HEK293 (cell line): ENCODE measurements at regions not wholly inside any gene's neighbourhood (a gene's known extent, or its start where the extent isn't known, plus 50 kb on each side); places are given as distances from the start of the nearest gene placed in this dataset.

Source experiments
- CTCF ChIA-PET: fragments of 350-600 bp; formaldehyde crosslinking; extraction: SDS; loops from one replicate; lab custom pipeline; 2021; ENCODE audit warnings: antibody characterized with exemption; lab: Yijun Ruan, JAX
- POLR2A ChIA-PET: fragments of 300-600 bp; formaldehyde crosslinking; extraction: SDS; loops from one replicate; lab custom pipeline; 2020; ENCODE audit warnings: antibody characterized with exemption, inconsistent platforms; lab: Yijun Ruan, JAX
- H3K27ac ChIP-seq: fragments of 200-500 bp; sonication (Bioruptor generic); 2 replicates; pipeline ENCODE4 v1.5.1; 2014; ENCODE audit warnings: low read depth, low read length, control low read depth, inconsistent platforms; ENCODE audit errors: extremely low read depth
- H3K36me3 ChIP-seq, 2 experiments: fragments of 200-500 bp in 1 of 2; sonication (Bioruptor generic) in 1 of 2; 1 replicate in 1 of 2; 2 replicates in 1 of 2; pipeline ENCODE4 v1.5.1; 2014 to 2017; ENCODE audit warnings: inconsistent platforms in 2 of 2, low read length in 2 of 2; ENCODE audit not compliant: control insufficient read depth in 2 of 2, insufficient read depth in 1 of 2
- H3K4me1 ChIP-seq: fragments of 200-500 bp; sonication (Bioruptor generic); 2 replicates; pipeline ENCODE4 v1.5.1; 2014; ENCODE audit warnings: mild to moderate bottlenecking, low read length, inconsistent platforms; ENCODE audit not compliant: control insufficient read depth, insufficient read depth
- H3K4me3 ChIP-seq: 2 replicates; pipeline ENCODE4 v1.5.1; 2011; ENCODE audit warnings: low read depth, mild to moderate bottlenecking, control low read depth, low read length, moderate library complexity
- H3K9me3 ChIP-seq: fragments of 200-500 bp; sonication (Bioruptor generic); 2 replicates; pipeline ENCODE4 v1.5.1; 2014; ENCODE audit warnings: low read depth, low read length, inconsistent platforms; ENCODE audit not compliant: control insufficient read depth, insufficient read depth
- CTCF ChIP-seq: fragments of 450-650 bp; formaldehyde crosslinking; IDR thresholded peaks from 2 replicates; pipeline ENCODE4 v1.5.1; 2016; ENCODE audit warnings: missing biosample characterization, missing genetic modification characterization
- GLI2 ChIP-seq: fragments of 450-650 bp; formaldehyde crosslinking; IDR thresholded peaks from 2 replicates; pipeline ENCODE4; 2017; ENCODE audit warnings: missing biosample characterization, missing genetic modification characterization, low read depth, borderline replicate concordance
- GLIS2 ChIP-seq: fragments of 450-650 bp; formaldehyde crosslinking; IDR thresholded peaks from 2 replicates; pipeline ENCODE4 v1.5.1; 2016; ENCODE audit warnings: missing biosample characterization, missing genetic modification characterization
- HOXD13 ChIP-seq: sonication (generic); formaldehyde crosslinking; IDR thresholded peaks from 2 replicates; pipeline ENCODE4 v1.8.0; 2022; ENCODE audit warnings: missing genetic modification reagents, borderline replicate concordance
- KLF16 ChIP-seq: fragments of 450-650 bp; formaldehyde crosslinking; IDR thresholded peaks from 2 replicates; pipeline ENCODE4 v1.5.1; 2017; ENCODE audit warnings: missing biosample characterization, missing genetic modification characterization
- KLF17 ChIP-seq: fragments of 450-650 bp; formaldehyde crosslinking; IDR thresholded peaks from 2 replicates; pipeline ENCODE4 v1.5.1; 2016; ENCODE audit warnings: missing biosample characterization, missing genetic modification characterization
- KLF8 ChIP-seq: fragments of 450-650 bp; formaldehyde crosslinking; IDR thresholded peaks from 2 replicates; pipeline ENCODE4 v1.5.1; 2016; ENCODE audit warnings: missing biosample characterization, missing genetic modification characterization
- REST ChIP-seq: fragments of 450-650 bp; formaldehyde crosslinking; IDR thresholded peaks from 2 replicates; pipeline ENCODE4 v1.5.1; 2016; ENCODE audit warnings: missing biosample characterization, missing genetic modification characterization
- SP7 ChIP-seq: fragments of 450-650 bp; formaldehyde crosslinking; IDR thresholded peaks from 2 replicates; pipeline ENCODE4 v1.5.1; 2016; ENCODE audit warnings: missing biosample characterization, missing genetic modification characterization
- ZBTB10 ChIP-seq: fragments of 450-650 bp; formaldehyde crosslinking; IDR thresholded peaks from 2 replicates; pipeline ENCODE4 v1.5.1; 2016; ENCODE audit warnings: missing biosample characterization, missing genetic modification characterization
- ZNF239 ChIP-seq: fragments of 450-650 bp; formaldehyde crosslinking; IDR thresholded peaks from 2 replicates; pipeline ENCODE4 v1.5.1; 2016; ENCODE audit warnings: missing biosample characterization, missing genetic modification characterization
- ZNF639 ChIP-seq: fragments of 450-650 bp; formaldehyde crosslinking; IDR thresholded peaks from 2 replicates; pipeline ENCODE4 v1.5.1; 2016; ENCODE audit warnings: missing biosample characterization, missing genetic modification characterization
- ZSCAN4 ChIP-seq: fragments of 450-650 bp; formaldehyde crosslinking; IDR thresholded peaks from 2 replicates; pipeline ENCODE4 v1.5.1; 2017; ENCODE audit warnings: missing biosample characterization, missing genetic modification characterization

GRCh38 chr4:73340917-73341316, 63.2 kb upstream of the ALB start (continued):
- TF ChIP-seq ZSCAN4 (no peak), REST (tag by site-specific recombination) (no peak), KLF17 (tag by site-specific recombination) (no peak), GLI2 (tag by site-specific recombination) (no peak), ZBTB10 (no peak), ZNF639 (tag by site-specific recombination) (no peak), KLF16 (no peak)

GRCh38 chr4:73335679-73336078, 68.4 kb upstream of the ALB start:
- TF ChIP-seq KLF8 (tag by site-specific recombination) (no peak), GLIS2 (no peak), CTCF (no peak), HOXD13 (CRISPR knock-in tag) (no peak), SP7 (tag by site-specific recombination) (no peak), ZNF239 (tag by site-specific recombination) (no peak)
- Histone ChIP-seq H3K4me1 (no peaks in the 10 kb centered on the region), H3K9me3 (no peaks in the 10 kb centered on the region), H3K27ac (no peak overlapping the region), H3K4me3 (no peak overlapping the region), H3K36me3 (no peaks in the 10 kb centered on the region)
- POLR2A ChIA-PET: no interaction called here
- CTCF ChIA-PET: interaction anchor here (0.6 kb wide), 1 partner anchor 41 kb away, joined by 3 read pairs; no protein-coding TSS in a partner anchor
